ENCODE measurements at regions not wholly inside any gene's neighbourhood (a gene's known extent, or its start where the extent isn't known, plus 50 kb on each side); places are given as distances from the start of the nearest gene placed in this dataset.

DNA sequence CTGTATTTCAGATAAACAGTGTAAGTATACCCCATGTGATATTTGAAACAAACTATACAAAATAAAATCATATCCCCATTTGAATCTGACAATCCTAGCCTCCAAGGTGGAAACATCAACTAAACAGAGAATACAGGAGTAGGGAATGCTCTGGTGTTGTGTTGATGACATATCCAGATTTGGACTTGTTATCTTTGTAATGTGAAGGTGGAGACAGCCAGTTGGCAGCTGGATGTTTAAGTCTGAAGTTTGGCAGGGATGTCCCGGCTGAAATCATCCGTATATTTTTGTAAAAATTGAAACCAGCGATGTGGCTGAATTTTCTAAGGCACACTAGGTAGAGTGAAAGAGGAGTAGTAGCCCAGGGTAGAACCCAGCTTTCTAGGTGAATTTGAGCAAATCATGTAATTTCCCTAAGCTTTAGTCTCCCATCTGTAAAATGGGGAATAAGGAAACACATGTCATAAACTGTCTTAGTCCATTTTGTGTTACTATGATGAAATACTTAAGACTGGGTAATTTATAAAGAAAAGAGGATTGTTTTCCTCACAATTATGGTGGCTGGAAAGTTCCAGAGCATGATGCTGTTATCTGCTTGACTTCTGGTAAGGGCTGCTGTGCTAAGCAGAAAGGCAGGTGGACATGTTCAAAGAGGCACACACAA is 246.6 kb upstream of the APCDD1 start:
- no peaks in the 10 kb centered on the region for H3K4me1 Mint-ChIP-seq (ENCODE audit: low read depth in 2 of 2)
- no peak overlapping the region for H3K27ac Mint-ChIP-seq
- no peak for ATAC-seq (replicated peaks)
- peaks cover 0 to 2% of the 10 kb centered on the region in 2 donors for H3K9me3 Mint-ChIP-seq
- DNase-seq = no peak
- no peak overlapping the region for H3K4me3 Mint-ChIP-seq
- H3K36me3 Mint-ChIP-seq (ENCODE audit: insufficient read depth) = no peaks in the 10 kb centered on the region
- peaks cover 16 to 19% of the 10 kb centered on the region in 2 donors for H3K27me3 Mint-ChIP-seq

- peaks cover 16 to 19% of the 10 kb centered on the region in 2 donors for H3K27me3 Mint-ChIP-seq
- ATAC-seq (replicated peaks) (no peak), DNase-seq (no peak)
- no peak overlapping the region for H3K27ac Mint-ChIP-seq
- no peaks in the 10 kb centered on the region for H3K4me1 Mint-ChIP-seq (ENCODE audit: low read depth in 2 of 2)
- H3K4me3 Mint-ChIP-seq = no peak overlapping the region
- H3K9me3 Mint-ChIP-seq = peaks cover 0 to 2% of the 10 kb centered on the region in 2 donors
- no peaks in the 10 kb centered on the region for H3K36me3 Mint-ChIP-seq (ENCODE audit: insufficient read depth)
Observed at GRCh38 chr18:10209302-10209701, 245.1 kb upstream of the APCDD1 start.

GRCh38 chr18:10210057-10210633 is 244.3 kb upstream of the APCDD1 start:
- Mint-ChIP-seq H3K36me3 (ENCODE audit: insufficient read depth) (no peaks in the 10 kb centered on the region), H3K27ac (no peak overlapping the region), H3K27me3 (peaks cover 24 to 26% of the 10 kb centered on the region in 2 donors), H3K4me3 (no peak overlapping the region), H3K4me1 (ENCODE audit: low read depth in 2 of 2) (no peaks in the 10 kb centered on the region), H3K9me3 (peaks cover 2 to 6% of the 10 kb centered on the region in 2 donors)
- ATAC-seq (replicated peaks) = no peak
- DNase-seq = no peak

DNA sequence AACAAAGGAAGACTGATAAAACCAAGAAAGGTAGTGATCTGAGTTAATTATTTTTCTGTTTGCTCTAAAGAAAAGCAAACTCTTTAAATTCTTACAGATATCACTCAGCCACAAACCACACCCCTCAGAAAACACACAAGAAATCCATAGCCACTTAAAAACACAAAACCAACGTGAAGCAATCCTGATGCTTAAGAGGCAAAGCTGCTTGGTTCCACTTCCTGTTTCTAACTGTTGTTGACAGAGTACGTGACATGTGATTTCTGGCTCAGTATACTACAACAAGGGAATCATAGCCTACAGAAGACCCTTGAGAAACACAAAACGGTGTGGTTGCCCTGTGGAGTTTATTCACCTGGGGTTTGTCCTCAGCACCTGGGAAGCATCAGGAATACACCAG is 240.9 kb upstream of the APCDD1 start:
- no peaks in the 10 kb centered on the region for H3K4me1 Mint-ChIP-seq (ENCODE audit: low read depth in 2 of 2)
- no peaks in the 10 kb centered on the region for H3K36me3 Mint-ChIP-seq (ENCODE audit: insufficient read depth)
- ATAC-seq (replicated peaks) (no peak), DNase-seq (no peak)
- H3K9me3 Mint-ChIP-seq = peaks cover 6 to 7% of the 10 kb centered on the region in 2 donors
- H3K27ac Mint-ChIP-seq = no peak overlapping the region
- peaks cover 12 to 13% of the 10 kb centered on the region in 2 donors for H3K27me3 Mint-ChIP-seq
- H3K4me3 Mint-ChIP-seq = no peak overlapping the region

DNA sequence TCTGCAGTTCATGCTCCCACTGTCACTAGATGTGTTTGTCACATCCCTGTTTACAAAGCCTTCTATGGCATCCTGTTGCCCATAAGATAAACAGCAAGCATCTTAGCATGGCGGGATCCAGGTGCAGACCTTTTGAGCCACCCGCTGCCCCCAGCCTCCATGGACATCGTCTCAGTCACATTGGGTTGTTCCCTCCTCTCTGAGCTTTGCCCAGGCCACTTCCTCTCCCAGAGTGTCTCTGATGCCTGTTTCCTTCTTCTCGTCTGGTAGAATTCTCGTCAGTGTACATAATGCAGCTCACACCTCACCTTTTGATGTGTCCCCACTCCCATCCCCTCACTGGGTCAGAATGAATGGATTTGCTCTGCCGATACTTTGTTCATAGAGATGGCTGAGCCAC is 239.0 kb upstream of the APCDD1 start:
- H3K27me3 Mint-ChIP-seq = peaks cover 13 to 14% of the 10 kb centered on the region in 2 donors
- ATAC-seq (replicated peaks) (no peak), DNase-seq (no peak)
- H3K4me1 Mint-ChIP-seq (ENCODE audit: low read depth in 2 of 2) = no peaks in the 10 kb centered on the region
- H3K9me3 Mint-ChIP-seq = peaks cover 6 to 7% of the 10 kb centered on the region in 2 donors
- no peaks in the 10 kb centered on the region for H3K36me3 Mint-ChIP-seq (ENCODE audit: insufficient read depth)
- no peak overlapping the region for H3K4me3 Mint-ChIP-seq
- H3K27ac Mint-ChIP-seq = no peak overlapping the region

- Mint-ChIP-seq H3K36me3 (ENCODE audit: insufficient read depth) (no peaks in the 10 kb centered on the region), H3K4me1 (ENCODE audit: low read depth in 2 of 2) (no peaks in the 10 kb centered on the region), H3K4me3 (no peak overlapping the region), H3K27me3 (peaks cover 13 to 14% of the 10 kb centered on the region in 2 donors), H3K9me3 (peaks cover 6% of the 10 kb centered on the region in 2 donors), H3K27ac (no peak overlapping the region)
- no peak for DNase-seq
- no peak for ATAC-seq (replicated peaks)
Observed at GRCh38 chr18:10216791-10217190, 237.6 kb upstream of the APCDD1 start.

- Mint-ChIP-seq H3K4me1 (ENCODE audit: low read depth in 2 of 2) (no peaks in the 10 kb centered on the region), H3K36me3 (ENCODE audit: insufficient read depth) (no peaks in the 10 kb centered on the region), H3K4me3 (no peak overlapping the region), H3K27me3 (peaks cover 13 to 14% of the 10 kb centered on the region in 2 donors), H3K9me3 (peaks cover 5 to 6% of the 10 kb centered on the region in 2 donors), H3K27ac (no peak overlapping the region)
- no peak for DNase-seq
- ATAC-seq (replicated peaks) = no peak
Observed at GRCh38 chr18:10217211-10217610, 237.2 kb upstream of the APCDD1 start.

GRCh38 chr18:10225300-10225699 is 229.1 kb upstream of the APCDD1 start:
- Mint-ChIP-seq H3K4me3 (no peak overlapping the region), H3K27me3 (peaks cover 0 to 6% of the 10 kb centered on the region in 2 donors), H3K4me1 (ENCODE audit: low read depth in 2 of 2) (peaks cover 0 to 7% of the 10 kb centered on the region in 2 donors), H3K9me3 (peaks cover 4 to 6% of the 10 kb centered on the region in 2 donors), H3K36me3 (ENCODE audit: insufficient read depth) (no peaks in the 10 kb centered on the region), H3K27ac (no peak overlapping the region)
- no peak for DNase-seq
- no peak for ATAC-seq (replicated peaks)

GRCh38 chr18:10226971-10227370 is 227.5 kb upstream of the APCDD1 start:
- peaks cover 4 to 14% of the 10 kb centered on the region in 2 donors for H3K9me3 Mint-ChIP-seq
- no peak overlapping the region for H3K27ac Mint-ChIP-seq
- H3K4me3 Mint-ChIP-seq = no peak overlapping the region
- DNase-seq = no peak
- no peak for ATAC-seq (replicated peaks)
- peaks cover 0 to 6% of the 10 kb centered on the region in 2 donors for H3K27me3 Mint-ChIP-seq
- H3K4me1 Mint-ChIP-seq (ENCODE audit: low read depth in 2 of 2) = peaks cover 0 to 7% of the 10 kb centered on the region in 2 donors
- no peaks in the 10 kb centered on the region for H3K36me3 Mint-ChIP-seq (ENCODE audit: insufficient read depth)

- DNase-seq (no peak), ATAC-seq (replicated peaks) (no peak)
- Mint-ChIP-seq H3K27ac (no peak overlapping the region), H3K27me3 (peaks cover 0 to 6% of the 10 kb centered on the region in 2 donors), H3K9me3 (peaks cover 4 to 14% of the 10 kb centered on the region in 2 donors), H3K36me3 (ENCODE audit: insufficient read depth) (no peaks in the 10 kb centered on the region), H3K4me3 (no peak overlapping the region), H3K4me1 (ENCODE audit: low read depth in 2 of 2) (peaks cover 0 to 7% of the 10 kb centered on the region in 2 donors)
Observed at GRCh38 chr18:10228326-10228725, 226.1 kb upstream of the APCDD1 start.

DNA sequence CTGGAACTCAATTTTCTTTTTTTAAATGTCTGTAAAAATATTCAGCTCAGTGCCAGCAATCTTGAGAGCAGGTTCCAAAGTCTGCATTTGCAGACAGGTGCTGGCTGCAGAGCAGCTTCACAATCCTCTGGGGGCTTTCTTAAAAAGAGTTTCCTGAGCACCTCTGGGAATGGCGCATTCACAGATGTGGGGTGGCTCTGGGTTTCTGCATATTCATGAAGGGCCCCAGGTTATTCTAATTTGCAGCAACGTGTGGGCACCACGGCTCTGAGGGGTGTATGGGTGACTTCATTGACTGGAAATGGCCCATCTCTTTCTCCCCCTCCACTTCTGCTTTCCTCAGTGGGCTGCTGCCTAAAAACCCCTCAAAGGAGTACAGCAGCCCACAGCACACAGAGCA is 225.0 kb upstream of the APCDD1 start:
- H3K4me1 Mint-ChIP-seq (ENCODE audit: low read depth in 2 of 2) = peaks cover 0 to 3% of the 10 kb centered on the region in 2 donors

DNA sequence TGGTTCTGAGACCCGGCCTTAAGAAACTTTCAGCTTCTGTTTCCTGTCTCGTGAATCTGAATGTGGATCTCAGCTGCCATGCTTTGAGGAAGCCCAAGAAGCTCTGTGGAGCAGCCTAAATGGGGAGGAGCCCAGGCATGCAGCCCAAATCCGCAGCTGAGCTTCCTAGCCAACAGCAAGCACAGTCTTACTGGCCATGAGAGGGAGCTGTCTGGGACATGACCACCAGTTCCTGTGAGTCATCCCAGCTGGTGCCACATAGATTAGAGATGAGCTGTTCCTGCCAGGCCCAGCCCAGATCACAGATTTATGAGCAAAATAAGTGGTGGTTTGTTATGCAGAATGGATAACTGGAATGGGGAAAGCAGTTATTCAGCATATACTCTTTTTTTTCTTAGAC is 224.4 kb upstream of the APCDD1 start:
- Mint-ChIP-seq H3K4me1 (ENCODE audit: low read depth in 2 of 2) (no peaks in the 10 kb centered on the region), H3K9me3 (peaks cover 7 to 12% of the 10 kb centered on the region in 2 donors), H3K27me3 (peaks cover 3 to 7% of the 10 kb centered on the region in 2 donors), H3K4me3 (no peak overlapping the region), H3K36me3 (ENCODE audit: insufficient read depth) (no peaks in the 10 kb centered on the region), H3K27ac (no peak overlapping the region)
- ATAC-seq (replicated peaks) (no peak), DNase-seq (no peak)

More for the DNA sequence above, 225.0 kb upstream of the APCDD1 start:
- no peak for DNase-seq
- ATAC-seq (replicated peaks) = no peak
- Mint-ChIP-seq H3K4me3 (no peak overlapping the region), H3K9me3 (peaks cover 7 to 14% of the 10 kb centered on the region in 2 donors), H3K27me3 (peaks cover 6 to 7% of the 10 kb centered on the region in 2 donors), H3K36me3 (ENCODE audit: insufficient read depth) (no peaks in the 10 kb centered on the region), H3K27ac (no peak overlapping the region)

DNA sequence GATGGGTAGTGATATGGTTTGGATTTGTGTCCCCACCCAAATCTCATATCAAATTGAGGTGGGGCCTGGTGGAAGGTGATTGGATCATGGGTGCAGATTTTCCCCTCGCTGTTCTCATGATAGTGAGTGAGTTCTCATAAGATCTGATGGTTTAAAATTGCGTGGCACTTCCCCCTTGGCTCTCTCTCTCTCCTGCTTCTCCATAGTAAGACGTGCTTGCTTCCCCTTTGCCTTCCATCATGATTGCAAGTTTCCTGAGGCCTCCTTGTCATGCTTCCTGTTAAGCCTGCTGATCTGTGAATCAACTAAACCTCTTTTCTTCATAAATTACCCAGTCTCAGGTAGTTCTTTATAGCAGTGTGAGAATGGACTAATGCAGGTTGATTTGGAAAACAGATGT is 223.2 kb upstream of the APCDD1 start:
- no peaks in the 10 kb centered on the region for H3K4me1 Mint-ChIP-seq (ENCODE audit: low read depth in 2 of 2)
- ATAC-seq (replicated peaks) (no peak), DNase-seq (no peak)
- H3K9me3 Mint-ChIP-seq = peaks cover 3 to 7% of the 10 kb centered on the region in 2 donors
- H3K27me3 Mint-ChIP-seq = peaks cover 0 to 7% of the 10 kb centered on the region in 2 donors
- no peak overlapping the region for H3K4me3 Mint-ChIP-seq
- H3K27ac Mint-ChIP-seq = no peak overlapping the region
- H3K36me3 Mint-ChIP-seq (ENCODE audit: insufficient read depth) = no peaks in the 10 kb centered on the region

GRCh38 chr18:10232062-10232461 is 222.4 kb upstream of the APCDD1 start:
- ATAC-seq (replicated peaks) (no peak), DNase-seq (no peak)
- no peaks in the 10 kb centered on the region for H3K36me3 Mint-ChIP-seq (ENCODE audit: insufficient read depth)
- no peaks in the 10 kb centered on the region for H3K4me1 Mint-ChIP-seq (ENCODE audit: low read depth in 2 of 2)
- peaks cover 0 to 13% of the 10 kb centered on the region in 2 donors for H3K27me3 Mint-ChIP-seq
- peaks cover 3 to 7% of the 10 kb centered on the region in 2 donors for H3K9me3 Mint-ChIP-seq
- H3K27ac Mint-ChIP-seq = no peak overlapping the region
- H3K4me3 Mint-ChIP-seq = no peak overlapping the region
